Hematopoietic multipotent progenitor cell treated with erythropoietin and hydrocortisone succinate and interleukin-3 and kit ligand, for 6 days (in vitro differentiated cells): ENCODE measurements at regions not wholly inside any gene's neighbourhood (a gene's known extent, or its start where the extent isn't known, plus 50 kb on each side); places are given as distances from the start of the nearest gene placed in this dataset.
"Not testable (repeated sequence)": the region's sequence is repeated elsewhere in the genome, so short reads cannot be mapped to it uniquely, and the experiment has no call there.

Experiments used
- DNase-seq: peaks from one replicate; pipeline ENCODE4 v3.0.0-alpha.2; 2015

- DNase-seq: no peak
Observed at GRCh38 chr6:168960551-168961263, 292.9 kb downstream of the THBS2 start.

DNA sequence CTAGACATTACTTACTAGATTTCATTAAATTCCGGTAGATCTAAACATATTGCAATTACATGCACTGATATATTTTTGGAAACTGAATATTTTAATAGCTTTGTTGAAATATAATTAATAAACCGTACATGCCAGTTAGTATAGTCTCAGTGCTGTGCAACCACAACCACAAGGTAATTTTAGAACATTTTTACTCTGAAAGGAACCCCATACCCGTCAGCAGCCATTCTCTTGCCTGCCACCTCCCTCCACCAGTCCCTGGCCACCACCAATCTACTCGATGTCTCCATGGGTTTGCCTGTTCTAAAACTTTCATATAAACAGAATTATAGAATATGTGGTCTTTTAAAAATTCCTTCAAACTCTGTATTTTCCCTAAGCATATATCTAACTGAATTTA lies 293.9 kb downstream of the THBS2 start:
- no peak for DNase-seq

DNA sequence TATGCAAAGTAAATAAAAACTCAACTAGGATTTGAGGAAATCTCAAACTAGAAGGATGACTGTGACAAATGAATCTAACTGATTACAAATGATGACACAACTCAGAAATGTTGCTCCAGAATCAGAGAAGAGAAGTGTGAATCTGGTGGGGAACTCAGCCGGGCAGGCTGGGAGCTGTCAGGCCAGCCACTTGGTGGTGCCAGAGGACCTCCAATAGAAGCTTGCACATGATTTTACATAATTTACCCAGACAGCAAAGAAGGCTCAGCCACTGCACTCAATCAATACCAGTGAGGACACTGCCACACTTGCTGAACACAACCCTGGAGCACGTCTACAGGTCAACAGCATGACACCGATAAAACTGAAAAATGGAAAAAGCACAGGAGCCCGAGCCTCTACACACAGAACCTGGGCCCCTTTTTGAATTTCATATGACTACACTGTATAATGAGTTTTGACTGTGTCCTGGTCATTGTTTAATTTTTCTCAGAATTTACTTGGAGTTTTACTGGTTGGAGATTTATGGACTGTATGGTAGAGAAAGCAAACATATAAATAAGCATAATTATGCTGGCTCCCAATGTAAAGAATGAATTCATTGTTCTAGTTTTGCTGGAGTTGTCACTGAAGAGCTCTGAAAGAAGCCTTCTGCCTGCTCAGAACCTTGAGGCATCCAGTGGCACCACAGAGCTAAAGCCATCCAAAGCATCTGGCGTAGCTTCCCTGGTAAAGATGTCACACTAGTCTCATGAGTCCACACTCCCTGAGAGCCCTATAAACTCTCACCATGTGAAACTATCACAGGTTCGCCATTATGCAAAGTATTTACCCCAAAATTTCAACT lies 296.5 kb downstream of the THBS2 start:
- DNase-seq: peak; percentile 64

DNA sequence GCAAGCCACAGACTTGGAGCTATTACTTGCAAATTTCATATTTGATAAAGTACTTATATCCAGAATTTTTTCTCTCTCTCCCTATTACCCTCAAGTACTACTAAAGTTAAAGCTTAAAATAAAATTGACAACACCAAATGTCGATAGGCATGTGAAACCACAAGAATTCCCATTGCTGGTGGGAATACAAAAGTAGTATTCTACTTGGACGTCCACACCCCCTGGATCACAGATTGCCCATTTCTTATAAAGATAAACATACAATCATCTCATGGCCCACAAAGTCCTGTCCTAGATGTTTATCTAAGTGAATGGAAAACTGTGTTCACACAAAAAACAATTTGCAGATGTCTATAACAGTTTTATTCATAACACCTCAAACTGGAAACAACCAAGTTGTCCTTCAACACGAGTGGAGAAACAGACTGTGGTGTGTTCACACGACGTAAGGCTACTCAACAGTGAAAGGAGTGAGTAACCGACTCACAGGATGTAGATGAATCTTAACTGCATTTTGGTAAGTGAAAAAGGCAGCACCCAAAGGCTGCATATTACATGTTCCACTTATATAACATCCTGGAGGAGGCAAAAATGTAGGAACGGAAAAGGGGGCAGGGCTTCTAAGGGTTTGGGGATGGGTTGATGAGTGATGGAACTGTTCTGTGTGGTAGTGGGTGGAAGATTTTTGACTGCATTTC lies 297.4 kb downstream of the THBS2 start:
- no peak for DNase-seq

GRCh38 chr6:168953461-168953860 lies 300.2 kb downstream of the THBS2 start:
- no peak for DNase-seq

GRCh38 chr6:168951217-168951616 lies 302.4 kb downstream of the THBS2 start:
- no peak for DNase-seq

DNA sequence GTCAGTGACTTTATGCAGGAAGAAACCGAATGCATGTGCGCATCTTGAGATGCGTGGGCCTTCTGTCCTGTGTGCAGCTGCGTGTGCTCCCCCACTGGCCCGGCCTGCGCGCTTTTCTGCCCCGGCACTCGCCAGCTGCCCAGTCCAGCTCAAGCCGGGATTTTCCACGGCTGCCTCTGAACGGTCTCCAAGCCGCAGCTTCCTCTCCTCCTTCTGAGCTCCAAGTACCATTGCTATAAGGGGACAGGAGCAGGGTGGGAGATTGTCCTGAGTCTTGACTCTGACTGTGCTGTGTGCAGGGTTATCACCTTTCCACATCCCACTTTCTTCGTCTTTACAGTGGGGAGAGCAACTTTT lies 302.8 kb downstream of the THBS2 start:
- DNase-seq: no peak

DNA sequence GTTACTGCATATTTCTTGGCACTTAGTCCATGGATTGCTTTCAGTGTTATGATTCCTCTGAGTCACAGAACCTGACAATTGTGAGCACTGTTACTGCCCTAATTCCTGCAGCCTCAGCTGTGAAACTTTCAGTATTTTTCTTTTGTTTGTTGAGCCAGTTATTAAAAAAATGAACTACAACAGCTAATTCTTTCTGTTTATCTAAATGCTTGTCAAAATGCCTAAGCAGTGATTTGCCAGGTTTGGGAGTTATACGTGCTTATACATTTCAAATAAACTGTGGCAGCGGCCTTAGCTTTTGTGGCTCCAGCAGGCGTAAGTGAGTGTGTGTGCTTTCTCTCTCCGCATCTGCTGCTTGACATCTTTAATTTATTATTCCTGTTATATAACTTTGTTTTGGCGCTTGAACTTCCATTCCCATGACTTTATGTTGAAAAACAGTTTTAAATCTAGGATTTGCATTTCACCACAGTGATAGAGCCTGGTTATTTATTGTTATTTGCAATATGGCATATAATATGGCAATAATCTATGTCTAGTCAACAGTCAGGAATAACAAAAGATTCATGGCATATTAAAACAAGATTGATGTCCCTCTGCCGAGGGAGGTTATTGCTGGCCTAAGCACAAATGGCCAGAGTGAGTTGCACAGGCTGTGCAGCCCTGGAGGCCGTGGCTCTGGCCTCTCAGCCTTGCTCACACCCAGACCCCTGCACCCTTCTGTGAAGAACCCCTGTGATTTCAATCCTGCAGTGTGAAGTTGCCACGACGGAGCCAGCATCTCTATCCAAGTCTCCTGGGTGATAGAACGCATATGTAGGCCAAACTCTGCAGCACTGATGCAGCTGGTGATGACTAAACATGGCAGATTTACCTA lies 303.4 kb downstream of the THBS2 start:
- DNase-seq: no peak

DNA sequence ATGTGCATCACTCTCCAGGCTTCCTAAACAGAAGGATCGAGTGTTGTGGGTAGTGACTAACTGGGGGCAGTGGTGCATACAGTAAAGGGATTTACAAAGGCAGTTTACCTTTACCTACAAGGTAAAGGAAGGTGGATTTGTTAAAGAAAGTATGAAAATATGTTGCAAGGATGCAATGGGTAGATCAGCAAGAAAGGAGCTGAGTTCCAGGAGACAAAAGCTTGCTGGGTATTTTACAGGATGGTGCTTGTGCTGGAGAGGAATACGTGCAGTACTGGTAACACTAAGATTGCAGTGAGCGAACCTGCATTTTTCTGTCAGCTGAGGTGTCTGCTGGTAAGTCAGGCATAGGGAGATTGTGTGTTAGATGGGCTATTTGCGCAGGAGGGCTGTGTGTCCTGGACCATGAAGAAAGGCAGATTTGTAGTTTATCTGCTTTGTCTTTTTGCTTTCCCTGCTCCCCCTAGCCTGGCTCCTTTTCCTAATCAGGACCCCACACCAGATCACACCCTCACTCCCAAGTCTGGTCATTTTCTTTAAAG lies 304.6 kb downstream of the THBS2 start:
- no peak for DNase-seq

DNA sequence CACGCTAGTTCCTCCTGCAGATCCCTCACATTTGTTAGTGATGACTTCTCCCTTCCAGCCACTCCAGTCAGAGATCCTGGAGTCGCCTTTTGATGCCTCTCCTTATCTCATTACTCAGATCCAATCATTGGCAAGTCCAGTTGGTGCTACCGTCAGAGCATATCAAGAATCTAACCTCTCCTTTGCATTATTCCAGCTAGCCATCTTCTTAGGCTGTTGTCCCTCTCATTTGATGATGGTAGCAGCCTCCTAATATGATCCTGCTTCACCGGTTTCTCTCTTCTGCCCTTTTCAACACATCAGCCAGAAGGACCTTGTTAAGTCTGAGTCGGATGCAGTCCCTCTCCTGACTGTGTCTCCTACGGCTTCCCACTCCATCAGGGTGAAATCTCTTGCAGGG lies 305.6 kb downstream of the THBS2 start:
- no peak for DNase-seq

GRCh38 chr6:168943231-168943905 lies 310.3 kb downstream of the THBS2 start:
- DNase-seq: no peak

DNA sequence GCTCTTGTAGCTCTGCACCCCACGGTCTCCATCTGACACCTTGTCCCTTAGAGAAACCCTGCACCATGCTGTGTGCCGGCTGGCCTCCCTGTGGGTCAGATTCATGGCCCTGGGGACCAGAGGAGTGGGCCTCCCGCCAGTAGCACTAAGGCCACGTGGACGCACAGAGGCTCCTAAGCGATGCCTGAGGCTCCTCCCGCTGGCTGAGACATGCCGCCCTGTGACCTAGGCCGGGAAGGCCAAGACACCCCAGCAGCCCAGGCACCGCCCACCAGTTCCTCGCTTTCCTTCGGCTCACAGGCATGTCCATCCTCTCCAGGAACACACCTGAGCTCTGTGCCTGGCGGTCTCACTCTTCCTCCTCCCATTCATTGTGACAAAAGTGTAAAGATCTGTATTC lies 311.0 kb downstream of the THBS2 start:
- DNase-seq: no peak

DNA sequence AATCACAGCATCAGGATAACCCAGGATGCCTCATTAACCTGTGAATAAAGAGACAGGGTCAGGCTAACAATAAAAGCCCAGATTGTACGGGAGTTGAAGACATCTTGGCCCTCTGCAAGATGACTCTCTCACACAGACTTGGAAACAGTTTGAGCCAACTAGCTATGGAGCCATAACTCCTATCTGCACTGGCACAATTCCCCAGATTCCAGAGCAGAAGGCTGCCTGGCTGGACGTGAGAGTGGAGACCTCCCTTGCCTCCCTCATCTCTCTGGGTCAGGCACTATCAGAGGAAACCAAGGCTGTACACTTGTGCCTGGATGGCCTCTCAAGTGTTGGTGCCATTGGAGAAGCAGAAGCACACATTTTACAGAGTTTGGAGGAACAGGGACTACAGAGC lies 312.6 kb downstream of the THBS2 start:
- DNase-seq: no peak

GRCh38 chr6:168939796-168940195 lies 313.9 kb downstream of the THBS2 start:
- DNase-seq: no peak

DNA sequence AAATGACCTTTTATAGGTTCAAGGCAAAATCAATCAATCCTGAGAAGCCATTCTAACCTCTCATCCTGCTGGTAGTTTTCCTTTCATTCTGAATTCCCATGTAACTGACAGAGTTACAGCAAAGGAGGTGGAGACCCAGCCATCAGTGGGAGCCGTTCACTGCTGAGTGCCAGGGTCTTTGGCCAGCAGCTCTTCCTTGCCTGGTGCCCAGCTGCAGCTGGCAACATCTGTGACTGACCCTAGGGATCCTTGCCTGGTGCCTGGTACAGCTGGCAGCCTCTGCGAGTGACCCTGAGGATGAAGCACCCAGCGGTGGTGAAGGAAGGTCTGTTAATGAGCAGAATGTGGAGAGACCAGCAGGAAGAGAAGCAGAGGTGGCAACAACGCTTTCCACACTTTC lies 314.6 kb downstream of the THBS2 start:
- no peak for DNase-seq

GRCh38 chr6:168938546-168938945 lies 315.1 kb downstream of the THBS2 start:
- no peak for DNase-seq

DNA sequence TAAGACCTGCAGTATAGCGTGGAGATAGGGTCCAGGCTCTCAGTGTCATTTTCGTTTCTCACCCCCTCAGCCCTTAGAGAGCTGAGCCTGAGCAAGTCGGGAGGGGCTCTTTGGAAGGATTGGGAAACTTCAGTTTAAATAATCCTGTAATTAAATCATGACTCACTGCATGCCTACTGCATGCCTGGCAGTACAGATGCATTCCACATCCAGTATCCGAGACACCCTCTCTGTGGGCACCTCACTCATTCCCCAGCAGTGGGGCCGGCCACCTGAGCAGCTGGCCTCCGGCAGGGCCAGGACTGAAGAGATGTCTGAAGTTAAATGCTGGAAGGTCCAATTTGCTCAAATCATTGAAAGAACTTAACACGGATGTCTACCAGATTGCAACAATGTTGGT lies 316.6 kb downstream of the THBS2 start:
- DNase-seq: no peak

GRCh38 chr6:168935628-168936010 lies 318.0 kb downstream of the THBS2 start:
- DNase-seq: no peak

DNA sequence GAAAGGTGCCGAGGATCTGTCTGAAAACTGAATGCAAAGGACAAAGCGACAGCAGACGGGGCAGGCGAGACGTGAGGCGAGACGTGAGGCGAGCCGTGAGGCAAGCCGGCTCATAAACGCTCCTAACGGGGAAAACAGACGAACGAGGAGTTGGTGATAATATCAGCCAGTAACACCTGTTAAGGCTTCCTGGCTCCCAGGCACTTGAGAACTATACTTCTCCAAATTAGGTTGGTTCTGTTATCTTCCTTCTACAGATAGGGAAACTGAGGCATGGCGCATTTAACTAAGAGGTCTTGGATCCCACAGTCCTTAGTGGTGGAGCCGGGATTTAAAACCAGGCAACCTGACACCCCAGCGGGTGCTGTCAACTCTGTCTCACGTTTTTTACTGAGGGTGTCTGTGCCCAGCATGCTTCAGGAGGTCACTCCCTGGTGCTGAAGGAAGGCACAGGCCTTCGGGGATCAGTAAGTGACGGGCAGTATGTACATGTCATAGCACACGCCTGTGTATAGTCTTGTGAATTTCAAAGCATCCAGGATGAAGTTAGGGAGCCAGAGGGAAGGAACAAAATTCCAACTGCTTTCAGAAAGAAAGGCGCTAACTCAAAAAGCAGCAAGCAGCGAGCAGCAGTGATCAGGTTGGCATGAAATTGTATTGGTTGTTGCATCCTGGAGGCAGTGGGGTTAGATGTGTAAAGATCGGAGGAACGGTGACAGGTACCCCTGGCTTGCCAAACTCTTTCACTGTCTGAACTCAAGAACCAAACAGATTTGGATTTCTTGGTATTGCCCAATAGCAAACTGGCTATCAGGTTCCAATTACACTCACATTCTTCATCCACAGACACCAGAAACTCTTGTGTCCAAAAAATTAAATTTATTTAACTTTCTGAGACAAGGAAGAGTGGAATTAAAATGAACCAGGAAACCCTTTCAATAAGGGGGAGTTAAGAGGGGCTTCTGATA lies 318.7 kb downstream of the THBS2 start:
- DNase-seq: no peak

DNA sequence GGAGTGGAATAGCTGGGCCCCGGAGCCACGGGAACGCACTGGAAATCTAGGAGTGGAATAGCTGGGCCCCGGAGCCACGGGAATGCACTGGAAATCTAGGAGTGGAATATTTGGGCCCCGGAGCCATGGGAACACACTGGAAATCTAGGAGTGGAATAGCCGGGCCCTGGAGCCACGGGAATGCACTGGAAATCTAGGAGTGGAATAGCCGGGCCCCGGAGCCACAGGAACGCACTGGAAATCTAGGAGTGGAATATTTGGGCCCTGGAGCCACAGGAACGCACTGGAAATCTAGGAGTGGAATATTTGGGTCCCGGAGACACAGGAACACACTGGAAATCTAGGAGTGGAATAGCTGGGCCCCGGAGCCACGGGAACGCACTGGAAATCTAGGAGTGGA lies 321.5 kb downstream of the THBS2 start:
- not testable (repeated sequence) for DNase-seq

GRCh38 chr6:168931072-168931471 lies 322.6 kb downstream of the THBS2 start:
- DNase-seq: not testable (repeated sequence)
